ENCODE measurements at regions not wholly inside any gene's neighbourhood (a gene's known extent, or its start where the extent isn't known, plus 50 kb on each side); places are given as distances from the start of the nearest gene placed in this dataset.

DNA sequence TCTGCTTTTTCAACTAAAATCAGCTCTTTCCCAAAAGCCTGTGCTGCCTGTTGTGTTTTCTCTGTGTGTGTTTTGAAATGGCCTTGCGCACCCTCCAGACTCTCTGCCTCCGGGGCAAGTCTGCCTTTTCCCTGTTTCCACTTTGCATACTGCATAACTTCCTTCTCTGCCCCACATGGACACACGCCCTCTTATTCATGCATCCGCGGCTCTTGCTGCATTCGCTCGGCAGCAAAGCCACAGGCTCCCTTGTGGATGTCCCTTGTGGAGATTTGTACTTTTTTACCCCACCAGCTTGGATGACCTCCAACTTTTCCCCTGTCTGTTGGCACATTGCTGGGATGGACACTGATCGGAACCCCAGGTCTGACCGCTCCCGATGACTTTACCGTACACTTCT, 147.6 kb downstream of the ADSS2 start:
- H3K9me2 ChIP-seq (replicated peaks; ENCODE audit: low read length), result no peaks in the 10 kb centered on the region
- no peaks in the 10 kb centered on the region for H3K9me3 ChIP-seq (ENCODE audit: low read length)
- H4K20me1 ChIP-seq (ENCODE audit: low read length), result no peaks in the 10 kb centered on the region
- no peaks in the 10 kb centered on the region for H3F3A ChIP-seq (ENCODE audit: low read length, unreplicated experiment)
- TF ChIP-seq EZH2phosphoT487 (IDR thresholded peaks at IDR 0.05; ENCODE audit: borderline replicate concordance, low read length) (no peak), EZH2 (IDR thresholded peaks at IDR 0.05; ENCODE audit: low read length, unreplicated experiment) (no peak)
- TF ChIP-seq, protein P1, sequence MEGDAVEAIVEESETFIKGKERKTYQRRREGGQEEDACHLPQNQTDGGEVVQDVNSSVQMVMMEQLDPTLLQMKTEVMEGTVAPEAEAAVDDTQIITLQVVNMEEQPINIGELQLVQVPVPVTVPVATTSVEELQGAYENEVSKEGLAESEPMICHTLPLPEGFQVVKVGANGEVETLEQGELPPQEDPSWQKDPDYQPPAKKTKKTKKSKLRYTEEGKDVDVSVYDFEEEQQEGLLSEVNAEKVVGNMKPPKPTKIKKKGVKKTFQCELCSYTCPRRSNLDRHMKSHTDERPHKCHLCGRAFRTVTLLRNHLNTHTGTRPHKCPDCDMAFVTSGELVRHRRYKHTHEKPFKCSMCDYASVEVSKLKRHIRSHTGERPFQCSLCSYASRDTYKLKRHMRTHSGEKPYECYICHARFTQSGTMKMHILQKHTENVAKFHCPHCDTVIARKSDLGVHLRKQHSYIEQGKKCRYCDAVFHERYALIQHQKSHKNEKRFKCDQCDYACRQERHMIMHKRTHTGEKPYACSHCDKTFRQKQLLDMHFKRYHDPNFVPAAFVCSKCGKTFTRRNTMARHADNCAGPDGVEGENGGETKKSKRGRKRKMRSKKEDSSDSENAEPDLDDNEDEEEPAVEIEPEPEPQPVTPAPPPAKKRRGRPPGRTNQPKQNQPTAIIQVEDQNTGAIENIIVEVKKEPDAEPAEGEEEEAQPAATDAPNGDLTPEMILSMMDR (conservative IDR thresholded peaks at IDR 0.05; ENCODE audit: low read depth, low read length), result no peak
- intact Hi-C loops (cut with micrococcal nuclease), result no loop called here
- no peaks in the 10 kb centered on the region for H3K79me2 ChIP-seq (ENCODE audit: low read length)
- POLR2A ChIA-PET (ENCODE audit: unreplicated experiment), result no interaction called here
- no peak overlapping the region for H3K4me3 ChIP-seq (ENCODE audit: low read length)
- DNase-seq (no peak), ATAC-seq (no peak)
- CTCF ChIA-PET, result no interaction called here
- peaks cover 14% of the 10 kb centered on the region for H3K4me1 ChIP-seq (ENCODE audit: insufficient read depth, low read length)
- H3K4me2 ChIP-seq (ENCODE audit: low read length), result no peak overlapping the region
- H2AFZ ChIP-seq (ENCODE audit: low read length), result no peak overlapping the region
- no peaks in the 10 kb centered on the region for H3K36me3 ChIP-seq (ENCODE audit: low read depth, low read length)
- H3K27me3 ChIP-seq (ENCODE audit: low read length), result no peaks in the 10 kb centered on the region
- no peak overlapping the region for H3K9ac ChIP-seq (ENCODE audit: low read length)
- no peak overlapping the region for H3K27ac ChIP-seq (ENCODE audit: low read length)
- BruUV-seq (replicated peaks), result no TSS peak

DNA sequence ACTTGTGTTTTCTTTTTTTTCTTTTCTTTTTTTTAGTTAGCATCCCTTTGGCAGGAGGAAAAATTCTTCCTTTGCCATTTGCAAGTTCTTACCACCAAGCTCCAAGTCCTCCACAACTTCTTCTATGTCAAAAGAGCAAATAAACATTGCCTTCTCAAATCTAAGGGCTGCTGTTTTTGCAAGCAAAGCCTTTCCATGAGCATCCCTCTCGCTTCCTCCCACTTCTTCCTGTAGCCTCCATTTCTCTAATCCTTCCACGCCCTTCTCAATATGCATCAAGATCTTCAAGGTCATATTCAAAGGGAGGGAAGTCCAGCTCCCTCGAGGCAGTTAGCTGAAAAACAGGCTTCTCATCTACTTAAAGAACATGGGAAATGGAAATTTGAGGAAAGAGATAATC, 147.1 kb downstream of the ADSS2 start:
- no peak for ATAC-seq
- intact Hi-C loops (cut with micrococcal nuclease), result no loop called here
- TF ChIP-seq EZH2 (IDR thresholded peaks at IDR 0.05; ENCODE audit: low read length, unreplicated experiment), result no peak
- H3K9me3 ChIP-seq (ENCODE audit: low read length), result no peaks in the 10 kb centered on the region
- no peak overlapping the region for H3K4me3 ChIP-seq (ENCODE audit: low read length)
- peaks cover 12% of the 10 kb centered on the region for H3K4me1 ChIP-seq (ENCODE audit: insufficient read depth, low read length)
- H3K4me2 ChIP-seq (ENCODE audit: low read length), result no peak overlapping the region
- H3F3A ChIP-seq (ENCODE audit: low read length, unreplicated experiment), result no peaks in the 10 kb centered on the region
- H3K27ac ChIP-seq (ENCODE audit: low read length), result no peak overlapping the region
- H3K79me2 ChIP-seq (ENCODE audit: low read length), result no peaks in the 10 kb centered on the region
- H4K20me1 ChIP-seq (ENCODE audit: low read length), result no peaks in the 10 kb centered on the region
- H3K27me3 ChIP-seq (ENCODE audit: low read length), result no peaks in the 10 kb centered on the region
- no peak overlapping the region for H2AFZ ChIP-seq (ENCODE audit: low read length)
- no peak overlapping the region for H3K9ac ChIP-seq (ENCODE audit: low read length)
- H3K36me3 ChIP-seq (ENCODE audit: low read depth, low read length), result no peaks in the 10 kb centered on the region
- DNase-seq, result no peak
- POLR2A ChIA-PET (ENCODE audit: unreplicated experiment), result no interaction called here
- no TSS peak for BruUV-seq (replicated peaks)
- no peaks in the 10 kb centered on the region for H3K9me2 ChIP-seq (replicated peaks; ENCODE audit: low read length)
- CTCF ChIA-PET, result no interaction called here

DNA sequence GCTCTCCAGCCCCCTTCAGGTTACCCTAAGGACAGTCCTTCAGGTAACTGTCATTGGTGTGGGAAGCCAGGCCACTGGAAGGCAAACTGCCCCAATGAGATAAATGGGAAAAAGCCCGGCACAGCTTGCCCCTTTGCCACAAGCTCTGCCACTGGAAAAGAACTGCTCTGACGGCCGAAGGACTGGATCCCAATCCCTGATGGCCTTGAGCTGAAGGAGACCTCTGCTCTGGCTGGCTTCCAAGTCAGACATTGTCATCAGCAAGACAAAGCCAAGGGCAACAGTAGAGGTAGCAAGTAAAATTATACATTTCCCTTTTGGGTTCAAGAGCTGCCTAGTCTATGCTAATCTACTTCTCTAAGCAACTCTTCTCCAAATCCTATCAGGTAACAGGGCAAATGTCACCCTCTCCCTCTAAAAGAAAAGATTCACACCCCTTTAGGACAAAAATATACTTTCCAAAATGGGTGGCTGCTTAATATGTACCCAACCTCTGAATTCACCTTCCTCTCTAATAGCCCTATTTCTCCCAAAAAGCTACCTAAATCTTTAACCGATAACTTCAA, 145.8 kb downstream of the ADSS2 start:
- H4K20me1 ChIP-seq (ENCODE audit: low read length), result no peaks in the 10 kb centered on the region
- H3F3A ChIP-seq (ENCODE audit: low read length, unreplicated experiment), result no peaks in the 10 kb centered on the region
- intact Hi-C loops (cut with micrococcal nuclease), result no loop called here
- no peaks in the 10 kb centered on the region for H3K36me3 ChIP-seq (ENCODE audit: low read depth, low read length)
- TF ChIP-seq, protein P1 (conservative IDR thresholded peaks at IDR 0.05; ENCODE audit: low read depth, low read length), result no peak
- TF ChIP-seq EZH2phosphoT487 (IDR thresholded peaks at IDR 0.05; ENCODE audit: borderline replicate concordance, low read length) (no peak), EZH2 (IDR thresholded peaks at IDR 0.05; ENCODE audit: low read length, unreplicated experiment) (no peak)
- BruUV-seq (replicated peaks), result no TSS peak
- H3K9ac ChIP-seq (ENCODE audit: low read length), result no peak overlapping the region
- H3K79me2 ChIP-seq (ENCODE audit: low read length), result no peaks in the 10 kb centered on the region
- no peak overlapping the region for H3K4me2 ChIP-seq (ENCODE audit: low read length)
- ChIA-PET POLR2A (ENCODE audit: unreplicated experiment) (no interaction called here), CTCF (no interaction called here)
- no peak overlapping the region for H3K27ac ChIP-seq (ENCODE audit: low read length)
- DNase-seq (no peak), ATAC-seq (no peak)
- H3K9me3 ChIP-seq (ENCODE audit: low read length), result no peaks in the 10 kb centered on the region
- H2AFZ ChIP-seq (ENCODE audit: low read length), result no peak overlapping the region
- peaks cover 12% of the 10 kb centered on the region for H3K4me1 ChIP-seq (ENCODE audit: insufficient read depth, low read length)
- H3K27me3 ChIP-seq (ENCODE audit: low read length), result no peaks in the 10 kb centered on the region
- no peak overlapping the region for H3K4me3 ChIP-seq (ENCODE audit: low read length)
- H3K9me2 ChIP-seq (replicated peaks; ENCODE audit: low read length), result no peaks in the 10 kb centered on the region

All from PC-3 (cell line).